Body of pancreas (tissue), 4 donors: ENCODE measurements at regions not wholly inside any gene's neighbourhood (a gene's known extent, or its start where the extent isn't known, plus 50 kb on each side); places are given as distances from the start of the nearest gene placed in this dataset.

ENCODE experiments used
- ATAC-seq: fragments of 150-250 bp; one replicate; pipeline ENCODE4 v1.9.1; 2016
- DNase-seq, 4 donors: peaks; one replicate each; pipeline ENCODE4 v3.0.0-alpha.2; 2019
- H3K27ac ChIP-seq, 4 donors: fragments of 200-600 bp; sonication (generic); 1 replicate in 3 of 4; 2 replicates in 1 of 4; pipeline versions ENCODE4 v1.5.1 to v1.6.1; 2016 to 2019; ENCODE audit warnings: mild to moderate bottlenecking in 1 of 4, mixed read lengths in 1 of 4, moderate library complexity in 1 of 4
- H3K27me3 ChIP-seq, 2 donors: fragments of 200-600 bp; sonication (generic); one replicate each; pipeline ENCODE4 v1.6.0; 2016; ENCODE audit warnings: mild to moderate bottlenecking in 1 of 2
- H3K36me3 ChIP-seq, 2 donors: fragments of 200-600 bp; sonication (generic); replicated peaks in 1 of 2; 2 replicates each; pipeline ENCODE4 v1.5.1; 2016; ENCODE audit warnings: low read depth in 2 of 2; ENCODE audit not compliant: insufficient read depth in 1 of 2
- H3K4me1 ChIP-seq: fragments of 200-600 bp; sonication (generic); one replicate; pipeline ENCODE4 v1.6.0; 2016
- H3K4me3 ChIP-seq, 2 donors: fragments of 200-600 bp; sonication (generic); 1 replicate in 1 of 2; 2 replicates in 1 of 2; pipeline ENCODE4 v1.5.1; 2016 to 2019
- H3K9me3 ChIP-seq, 3 donors: fragments of 200-600 bp; sonication (generic); 1 replicate in 2 of 3; 2 replicates in 1 of 3; pipeline ENCODE4 v1.5.1; 2016
- CTCF ChIP-seq, 7 experiments: fragments of 450-650 bp in 4 of 7; fragments of 200-600 bp in 3 of 7; sonication (generic) in 3 of 7; IDR thresholded peaks; one replicate each; pipeline ENCODE4 v1.5.1; 2016 to 2019; ENCODE audit warnings: antibody characterized with exemption in 7 of 7
- POLR2A ChIP-seq, 3 donors: fragments of 450-650 bp; IDR thresholded peaks; one replicate each; pipeline ENCODE4 v1.6.1; 2016; ENCODE audit warnings: antibody characterized with exemption in 3 of 3, mild to moderate bottlenecking in 2 of 3
- WGBS, 2 donors: methylation state at CpG; one replicate each; pipeline ENCODE4 v1.1.5; 2017; 5-methylcytosine and 5-hydroxymethylcytosine counted together
- intact Hi-C: fragments of 100-400 bp; cut with DNase I; formaldehyde crosslinking; loops from one replicate; pipeline ENCODE4 v1.15.1; 2023

GRCh38 chr11:112459001-112459400 is 198.3 kb upstream of the PLET1 start:
- Histone ChIP-seq H3K27me3 (no peaks in the 10 kb centered on the region), H3K4me1 (no peaks in the 10 kb centered on the region), H3K4me3 (peak overlapping the region in 1 of 2 donors; percentile 3), H3K36me3 (no peaks in the 10 kb centered on the region), H3K27ac (no peak overlapping the region), H3K9me3 (no peaks in the 10 kb centered on the region)
- WGBS, 2 donors = 33 to 42% methylated on average over 4 of the region's 4 CpGs
- no peak for ATAC-seq
- TF ChIP-seq POLR2A (IDR thresholded peaks at IDR 0.05) = no peak
- no peak for TF ChIP-seq CTCF (IDR thresholded peaks at IDR 0.05)
- intact Hi-C loops = no loop called here
- DNase-seq = no peak

- 64 to 75% methylated on average over 5 of the region's 5 CpGs for WGBS, 2 donors
- no peak for DNase-seq
- no peak for ATAC-seq
- Histone ChIP-seq H3K4me1 (no peaks in the 10 kb centered on the region), H3K36me3 (no peaks in the 10 kb centered on the region), H3K4me3 (no peak overlapping the region), H3K27me3 (no peaks in the 10 kb centered on the region), H3K27ac (no peak overlapping the region), H3K9me3 (no peaks in the 10 kb centered on the region)
- TF ChIP-seq POLR2A (IDR thresholded peaks at IDR 0.05) (no peak), CTCF (IDR thresholded peaks at IDR 0.05) (no peak)
- intact Hi-C loops = no loop called here
These were observed 199.5 kb upstream of the PLET1 start for GRCh38 chr11:112460141-112460540.

DNA sequence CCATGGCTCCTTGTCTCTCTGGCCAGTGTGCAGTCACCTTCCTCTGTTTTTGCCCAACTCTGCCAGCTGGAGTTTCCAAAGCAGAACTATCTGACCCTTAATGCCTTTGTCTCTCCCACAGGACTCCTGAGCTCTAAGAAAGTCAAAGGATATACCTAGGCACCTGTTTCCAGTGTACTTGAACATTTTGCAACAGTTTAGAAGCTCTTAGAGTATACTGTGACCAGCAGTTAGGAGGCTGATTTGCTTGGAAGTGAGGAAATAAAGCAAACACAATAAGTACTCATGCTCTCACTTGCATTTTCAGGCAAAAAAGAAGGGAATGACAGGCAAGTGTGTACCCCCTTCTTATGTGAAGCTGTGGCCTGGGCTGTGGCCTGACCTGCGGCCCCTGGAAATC is 204.3 kb upstream of the PLET1 start:
- no peaks in the 10 kb centered on the region for H3K27me3 ChIP-seq
- WGBS, 2 donors = 50 to 93% methylated on average over 1 of the region's 1 CpG
- no peak for DNase-seq
- H3K9me3 ChIP-seq = no peaks in the 10 kb centered on the region
- no peak for TF ChIP-seq CTCF (IDR thresholded peaks at IDR 0.05)
- no peak for TF ChIP-seq POLR2A (IDR thresholded peaks at IDR 0.05)
- no peak for ATAC-seq
- H3K4me1 ChIP-seq = no peaks in the 10 kb centered on the region
- no peak overlapping the region for H3K4me3 ChIP-seq
- intact Hi-C loops = no loop called here
- H3K27ac ChIP-seq = no peak overlapping the region
- H3K36me3 ChIP-seq = no peaks in the 10 kb centered on the region

DNA sequence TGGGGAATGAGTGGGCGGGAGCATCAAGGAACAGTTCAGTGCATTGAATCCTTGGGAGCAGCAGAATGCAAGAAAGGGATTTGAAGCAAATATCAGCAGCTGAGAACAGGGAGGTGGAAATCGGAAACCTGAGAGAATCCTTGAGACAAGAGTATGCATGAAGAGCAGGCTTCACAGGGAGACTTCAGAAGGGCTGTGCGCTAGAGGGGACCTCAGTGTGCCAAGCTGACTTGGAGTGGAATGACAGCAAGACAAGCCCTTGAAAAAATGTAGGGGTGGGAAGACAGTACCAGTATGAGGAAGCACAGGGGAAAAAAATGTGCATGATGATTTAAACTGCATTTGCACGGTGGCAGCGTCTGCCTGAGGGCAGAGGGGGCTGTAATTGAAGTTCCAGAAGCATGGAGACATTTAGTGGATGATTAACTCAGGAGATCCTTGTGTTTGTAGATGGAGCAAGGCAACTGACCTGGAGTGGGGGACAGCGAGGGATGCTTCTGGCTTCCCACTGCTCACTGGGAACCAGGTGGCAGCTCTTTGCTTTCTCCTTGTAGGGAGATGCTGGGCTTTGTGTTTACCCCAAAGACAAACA is 204.9 kb upstream of the PLET1 start:
- DNase-seq (no peak), ATAC-seq (no peak)
- H3K9me3 ChIP-seq = no peaks in the 10 kb centered on the region
- no peak overlapping the region for H3K4me3 ChIP-seq
- H3K4me1 ChIP-seq = no peaks in the 10 kb centered on the region
- H3K36me3 ChIP-seq = no peaks in the 10 kb centered on the region
- H3K27me3 ChIP-seq = no peaks in the 10 kb centered on the region
- 47 to 48% methylated on average over 6 of the region's 6 CpGs for WGBS, 2 donors
- no peak overlapping the region for H3K27ac ChIP-seq
- intact Hi-C loops = no loop called here
- no peak for TF ChIP-seq CTCF (IDR thresholded peaks at IDR 0.05)
- TF ChIP-seq POLR2A (IDR thresholded peaks at IDR 0.05) = no peak

- ATAC-seq = no peak
These were observed 207.1 kb upstream of the PLET1 start for GRCh38 chr11:112467721-112468120.

More at GRCh38 chr11:112467721-112468120, 207.1 kb upstream of the PLET1 start:
- H3K27ac ChIP-seq = no peak overlapping the region
- no peak for DNase-seq
- H3K9me3 ChIP-seq = no peaks in the 10 kb centered on the region
- no peaks in the 10 kb centered on the region for H3K27me3 ChIP-seq
- TF ChIP-seq CTCF (IDR thresholded peaks at IDR 0.05) (no peak), POLR2A (IDR thresholded peaks at IDR 0.05) (no peak)
- H3K4me3 ChIP-seq = no peak overlapping the region
- no peaks in the 10 kb centered on the region for H3K4me1 ChIP-seq
- WGBS, 2 donors = 86 to 91% methylated on average over 3 of the region's 3 CpGs
- no peaks in the 10 kb centered on the region for H3K36me3 ChIP-seq
- intact Hi-C loops = no loop called here
